HepG2 (cell line): ENCODE measurements at regions not wholly inside any gene's neighbourhood (a gene's known extent, or its start where the extent isn't known, plus 50 kb on each side); places are given as distances from the start of the nearest gene placed in this dataset.

Experiments
- AHR ChIP-seq: IDR thresholded peaks from 2 replicates; pipeline ENCODE4 v1.6.1; 2018; ENCODE audit warnings: missing genetic modification reagents, missing compliant biosample characterization
- ARID5B ChIP-seq: IDR thresholded peaks from 2 replicates; pipeline ENCODE4 v1.4.0; 2020; ENCODE audit warnings: mild to moderate bottlenecking, missing genetic modification reagents
- BCL6 ChIP-seq: IDR thresholded peaks from 2 replicates; pipeline ENCODE4 v1.6.1; 2016; ENCODE audit warnings: missing genetic modification reagents, missing compliant biosample characterization
- CBX5 ChIP-seq: sonication (generic); formaldehyde crosslinking; IDR thresholded peaks from 2 replicates; pipeline ENCODE4 v1.4.0; 2020; ENCODE audit warnings: missing genetic modification reagents, borderline replicate concordance
- CEBPB ChIP-seq: IDR thresholded peaks from 2 replicates; pipeline ENCODE4 v1.6.1; 2011; ENCODE audit warnings: low read depth, low read length, improper control_type of control experiment, borderline replicate concordance
- DMAP1 ChIP-seq: IDR thresholded peaks from 2 replicates; pipeline ENCODE4 v1.6.1; 2016
- DRAP1 ChIP-seq: IDR thresholded peaks from 2 replicates; pipeline ENCODE4 v1.6.1; 2016; ENCODE audit warnings: missing genetic modification reagents, missing compliant biosample characterization
- ERF ChIP-seq: IDR thresholded peaks from 2 replicates; pipeline ENCODE4 v1.6.1; 2018; ENCODE audit warnings: missing biosample characterization, missing genetic modification reagents
- HNF4A ChIP-seq: sonication (generic); formaldehyde crosslinking; IDR thresholded peaks from 2 replicates; pipeline ENCODE4 v1.4.0; 2020; ENCODE audit warnings: missing genetic modification reagents
- IRF2 ChIP-seq: IDR thresholded peaks from 2 replicates; pipeline ENCODE4 v1.6.1; 2018; ENCODE audit warnings: missing genetic modification reagents, missing compliant biosample characterization
- KLF12 ChIP-seq: sonication (generic); formaldehyde crosslinking; IDR thresholded peaks from 2 replicates; pipeline ENCODE4 v1.4.0; 2020; ENCODE audit warnings: missing genetic modification reagents, borderline replicate concordance
- MED13 ChIP-seq: sonication (generic); formaldehyde crosslinking; IDR thresholded peaks from 2 replicates; pipeline ENCODE4 v1.5.0; 2020; ENCODE audit warnings: missing genetic modification reagents
- MEF2D ChIP-seq: sonication (generic); formaldehyde crosslinking; IDR thresholded peaks from 2 replicates; pipeline ENCODE4 v1.5.1; 2020; ENCODE audit warnings: mild to moderate bottlenecking, missing genetic modification reagents
- MTF2 ChIP-seq: sonication (generic); formaldehyde crosslinking; IDR thresholded peaks from 2 replicates; pipeline ENCODE4 v1.5.0; 2020; ENCODE audit warnings: missing genetic modification reagents, borderline replicate concordance
- NR2F6 ChIP-seq, 2 experiments: IDR thresholded peaks; 2 replicates each; pipeline ENCODE4 v1.6.1; 2016; ENCODE audit warnings: antibody characterized with exemption in 1 of 2, mild to moderate bottlenecking in 1 of 2
- RXRA ChIP-seq: sonication (generic); formaldehyde crosslinking; IDR thresholded peaks from 2 replicates; pipeline ENCODE4 v1.5.1; 2020; ENCODE audit warnings: missing genetic modification reagents
- STAG1 ChIP-seq: sonication (generic); formaldehyde crosslinking; IDR thresholded peaks from 2 replicates; pipeline ENCODE4 v1.4.0; 2020; ENCODE audit warnings: missing genetic modification reagents
- ZBTB20 ChIP-seq: sonication (generic); formaldehyde crosslinking; IDR thresholded peaks from 2 replicates; pipeline ENCODE4 v1.8.1; 2023; ENCODE audit warnings: missing genetic modification reagents, low read depth, mild to moderate bottlenecking, borderline replicate concordance
- ZBTB34 ChIP-seq: sonication (generic); formaldehyde crosslinking; IDR thresholded peaks from 2 replicates; pipeline ENCODE4 v1.8.0; 2022; ENCODE audit warnings: mild to moderate bottlenecking, missing genetic modification reagents
- ZMYM4 ChIP-seq: sonication (generic); formaldehyde crosslinking; IDR thresholded peaks from 2 replicates; pipeline ENCODE4 v1.8.1; 2023; ENCODE audit warnings: mild to moderate bottlenecking, missing genetic modification reagents
- ZNF280D ChIP-seq: sonication (generic); formaldehyde crosslinking; IDR thresholded peaks from 2 replicates; pipeline ENCODE4 v1.5.1; 2020; ENCODE audit warnings: mild to moderate bottlenecking, missing genetic modification reagents
- ZNF772 ChIP-seq: sonication (generic); formaldehyde crosslinking; IDR thresholded peaks from 2 replicates; pipeline ENCODE4 v1.5.0; 2020; ENCODE audit warnings: mild to moderate bottlenecking, missing genetic modification reagents

- TF ChIP-seq ZBTB20 (CRISPR knock-in tag) (peak; percentile 46; the same call in 1 of the 2 replicates), DRAP1 (CRISPR knock-in tag) (peak; percentile 50; the same call in 1 of the 2 replicates), MEF2D (CRISPR knock-in tag) (0 out of 2 replicates have a peak, but pooled peaks have one; percentile 24), BCL6 (peak; percentile 90), HNF4A (CRISPR knock-in tag) (peak; percentile 57), KLF12 (CRISPR knock-in tag) (no peak), ERF (CRISPR knock-in tag) (0 out of 2 replicates have a peak, but pooled peaks have one; percentile 28), ZNF280D (CRISPR knock-in tag) (0 out of 2 replicates have a peak, but pooled peaks have one; percentile 29), NR2F6 (IDR thresholded peaks at IDR 0.05) (peak; percentile 34; the same call in 1 of the 2 replicates), NR2F6 (CRISPR knock-in tag; IDR thresholded peaks at IDR 0.05) (peak; percentile 91), ZMYM4 (CRISPR knock-in tag) (0 out of 2 replicates have a peak, but pooled peaks have one; percentile 35), AHR (CRISPR knock-in tag) (0 out of 2 replicates have a peak, but pooled peaks have one; percentile 38), MTF2 (no peak), CEBPB (0 out of 2 replicates have a peak, but pooled peaks have one; percentile 4), ARID5B (peak; percentile 90), MED13 (CRISPR knock-in tag) (0 out of 2 replicates have a peak, but pooled peaks have one; percentile 32), IRF2 (CRISPR knock-in tag) (peak; percentile 54; the same call in 1 of the 2 replicates), STAG1 (CRISPR knock-in tag) (peak; percentile 35; the same call in 1 of the 2 replicates), ZNF772 (CRISPR knock-in tag) (peak; percentile 18; the same call in 1 of the 2 replicates), ZBTB34 (CRISPR knock-in tag) (no peak), RXRA (peak; percentile 98), DMAP1 (CRISPR knock-in tag) (0 out of 2 replicates have a peak, but pooled peaks have one; percentile 25), CBX5 (CRISPR knock-in tag) (peak; percentile 71; the same call in 1 of the 2 replicates)
These were observed 98.3 kb upstream of the ID2 start (continued) for GRCh38 chr2:8583400-8584173.
